ENCODE measurements at regions not wholly inside any gene's neighbourhood (a gene's known extent, or its start where the extent isn't known, plus 50 kb on each side); places are given as distances from the start of the nearest gene placed in this dataset.

- intact Hi-C loops (cut with micrococcal nuclease; ENCODE audit: unreplicated experiment) (no loop called here), in situ Hi-C loops (cut with HindIII; ENCODE audit: low pct_unique_long_range_greater_than_20kb, low sequenced_read_pairs) (no loop called here)
- Histone ChIP-seq H3K27me3 (ENCODE audit: control insufficient read depth, insufficient read depth, low read length) (no peaks in the 10 kb centered on the region), H3K27ac (ENCODE audit: low read length) (no peak overlapping the region), H3K36me3 (ENCODE audit: control insufficient read depth, insufficient read depth, low read length) (no peaks in the 10 kb centered on the region), H3K4me3 (ENCODE audit: low read depth in 2 of 2, low read length in 2 of 2) (no peak overlapping the region), H3K4me1 (ENCODE audit: control insufficient read depth, insufficient read depth, low read length) (no peaks in the 10 kb centered on the region), H3K9me3 (ENCODE audit: control insufficient read depth, insufficient read depth, low read depth, low read length) (no peaks in the 10 kb centered on the region)
- DNase-seq (ENCODE audit: low read depth, low spot score) = no peak
- ChIA-PET POLR2A (no interaction called here), CTCF (no interaction called here)
- TF ChIP-seq POLR2AphosphoS5 (IDR thresholded peaks at IDR 0.05; ENCODE audit: low read depth, low read length) (no peak), REST (IDR thresholded peaks at IDR 0.05; ENCODE audit: insufficient read depth in 1 of 2, low read depth in 2 of 2, low read length in 1 of 2) (no peak), TCF7L2 (IDR thresholded peaks at IDR 0.05; ENCODE audit: low read depth, low read length) (no peak), SIN3A (IDR thresholded peaks at IDR 0.05; ENCODE audit: borderline replicate concordance, insufficient read depth, low read depth, low read length) (no peak)
- TF ChIP-seq, protein P1, sequence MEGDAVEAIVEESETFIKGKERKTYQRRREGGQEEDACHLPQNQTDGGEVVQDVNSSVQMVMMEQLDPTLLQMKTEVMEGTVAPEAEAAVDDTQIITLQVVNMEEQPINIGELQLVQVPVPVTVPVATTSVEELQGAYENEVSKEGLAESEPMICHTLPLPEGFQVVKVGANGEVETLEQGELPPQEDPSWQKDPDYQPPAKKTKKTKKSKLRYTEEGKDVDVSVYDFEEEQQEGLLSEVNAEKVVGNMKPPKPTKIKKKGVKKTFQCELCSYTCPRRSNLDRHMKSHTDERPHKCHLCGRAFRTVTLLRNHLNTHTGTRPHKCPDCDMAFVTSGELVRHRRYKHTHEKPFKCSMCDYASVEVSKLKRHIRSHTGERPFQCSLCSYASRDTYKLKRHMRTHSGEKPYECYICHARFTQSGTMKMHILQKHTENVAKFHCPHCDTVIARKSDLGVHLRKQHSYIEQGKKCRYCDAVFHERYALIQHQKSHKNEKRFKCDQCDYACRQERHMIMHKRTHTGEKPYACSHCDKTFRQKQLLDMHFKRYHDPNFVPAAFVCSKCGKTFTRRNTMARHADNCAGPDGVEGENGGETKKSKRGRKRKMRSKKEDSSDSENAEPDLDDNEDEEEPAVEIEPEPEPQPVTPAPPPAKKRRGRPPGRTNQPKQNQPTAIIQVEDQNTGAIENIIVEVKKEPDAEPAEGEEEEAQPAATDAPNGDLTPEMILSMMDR (IDR thresholded peaks at IDR 0.05) = no peak
- no peak for ATAC-seq
- no TSS peak for BruUV-seq (replicated peaks)
Observed at GRCh38 chr18:56130481-56130880, 507.9 kb downstream of the TXNL1 start.

DNA sequence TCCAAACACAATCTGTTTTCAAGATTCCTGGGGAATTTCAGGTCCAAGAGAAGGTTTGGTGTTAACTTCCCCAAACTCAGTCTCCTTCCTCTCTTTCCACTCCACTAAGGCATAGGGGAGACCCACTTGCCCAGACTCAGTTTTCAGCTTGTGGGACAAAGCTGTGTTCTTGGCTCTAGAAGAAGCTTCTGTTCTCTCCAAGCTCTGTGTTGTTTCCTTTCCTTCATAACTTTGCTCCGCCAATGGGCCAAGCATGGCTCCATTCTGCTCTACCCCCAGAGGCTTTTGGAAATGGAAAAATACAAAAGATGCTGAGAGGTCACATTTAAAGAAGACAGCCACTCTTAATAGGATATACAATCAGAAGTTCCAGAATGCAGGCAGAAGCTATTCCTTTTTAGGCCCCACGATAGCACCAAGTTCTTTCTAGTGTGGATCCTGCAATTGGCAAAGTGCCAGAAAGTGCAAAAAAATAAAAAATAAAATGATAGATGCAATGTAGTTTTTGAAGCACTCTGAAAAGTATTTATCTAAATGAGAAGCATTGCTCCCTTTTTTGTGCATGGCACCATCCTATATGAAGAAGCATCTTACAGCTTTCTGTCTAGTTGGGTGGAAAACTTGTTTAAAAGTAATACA lies 510.1 kb downstream of the TXNL1 start:
- intact Hi-C loops (cut with micrococcal nuclease; ENCODE audit: unreplicated experiment) (no loop called here), in situ Hi-C loops (cut with HindIII; ENCODE audit: low pct_unique_long_range_greater_than_20kb, low sequenced_read_pairs) (no loop called here)
- POLR2A ChIA-PET = no interaction called here
- H3K27ac ChIP-seq (ENCODE audit: low read length) = no peak overlapping the region
- no peak for TF ChIP-seq POLR2AphosphoS5 (IDR thresholded peaks at IDR 0.05; ENCODE audit: low read depth, low read length)
- TF ChIP-seq, protein P1 (IDR thresholded peaks at IDR 0.05) = no peak
- no peak for TF ChIP-seq REST (IDR thresholded peaks at IDR 0.05; ENCODE audit: insufficient read depth in 1 of 2, low read depth in 2 of 2, low read length in 1 of 2)
- no TSS peak for BruUV-seq (replicated peaks)
- ATAC-seq (no peak), DNase-seq (ENCODE audit: low read depth, low spot score) (no peak)
- H3K27me3 ChIP-seq (ENCODE audit: control insufficient read depth, insufficient read depth, low read length) = no peaks in the 10 kb centered on the region
- H3K36me3 ChIP-seq (ENCODE audit: control insufficient read depth, insufficient read depth, low read length) = no peaks in the 10 kb centered on the region
- H3K4me1 ChIP-seq (ENCODE audit: control insufficient read depth, insufficient read depth, low read length) = no peaks in the 10 kb centered on the region
- H3K9me3 ChIP-seq (ENCODE audit: control insufficient read depth, insufficient read depth, low read depth, low read length) = no peaks in the 10 kb centered on the region
- CTCF ChIA-PET = no interaction called here
- no peak overlapping the region for H3K4me3 ChIP-seq (ENCODE audit: low read depth in 2 of 2, low read length in 2 of 2)

Measured in Panc1 (cell line).